Stimulated activated CD8-positive, alpha-beta memory T cell treated with anti-CD3 and anti-CD28 coated beads, Interleukin-7, amount 100 ng/mL, for 4 hours (primary cell): ENCODE measurements at regions not wholly inside any gene's neighbourhood (a gene's known extent, or its start where the extent isn't known, plus 50 kb on each side); places are given as distances from the start of the nearest gene placed in this dataset.

Experiments used
- DNase-seq, 2 donors: peaks; one replicate each; pipeline ENCODE4 v3.0.0-alpha.2; 2020; ENCODE audit warnings: low read depth in 2 of 2

DNA sequence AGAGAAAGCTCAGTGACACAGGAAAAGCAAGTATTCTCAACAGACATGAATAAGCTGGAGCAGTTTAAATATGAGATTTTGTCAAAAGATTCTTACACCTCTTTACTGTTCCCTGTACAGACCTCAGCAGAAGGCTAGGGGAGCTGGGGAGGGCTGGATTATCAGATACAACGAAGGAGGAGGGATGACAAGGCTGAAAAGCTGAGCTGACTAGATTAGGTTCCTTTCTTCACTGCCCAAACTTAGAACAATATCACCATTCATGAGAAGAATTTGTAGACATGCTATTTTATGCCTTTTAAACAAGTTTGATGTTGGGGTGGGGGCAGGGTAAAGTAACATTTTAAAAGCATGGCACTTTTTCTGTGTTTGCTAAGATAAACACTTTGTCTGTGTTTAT, 611.1 kb downstream of the AACS start:
- DNase-seq: no peak

- no peak for DNase-seq
Observed at GRCh38 chr12:125677829-125678228, 612.6 kb downstream of the AACS start.

- no peak for DNase-seq
Observed at GRCh38 chr12:125678589-125678993, 613.4 kb downstream of the AACS start.

DNA sequence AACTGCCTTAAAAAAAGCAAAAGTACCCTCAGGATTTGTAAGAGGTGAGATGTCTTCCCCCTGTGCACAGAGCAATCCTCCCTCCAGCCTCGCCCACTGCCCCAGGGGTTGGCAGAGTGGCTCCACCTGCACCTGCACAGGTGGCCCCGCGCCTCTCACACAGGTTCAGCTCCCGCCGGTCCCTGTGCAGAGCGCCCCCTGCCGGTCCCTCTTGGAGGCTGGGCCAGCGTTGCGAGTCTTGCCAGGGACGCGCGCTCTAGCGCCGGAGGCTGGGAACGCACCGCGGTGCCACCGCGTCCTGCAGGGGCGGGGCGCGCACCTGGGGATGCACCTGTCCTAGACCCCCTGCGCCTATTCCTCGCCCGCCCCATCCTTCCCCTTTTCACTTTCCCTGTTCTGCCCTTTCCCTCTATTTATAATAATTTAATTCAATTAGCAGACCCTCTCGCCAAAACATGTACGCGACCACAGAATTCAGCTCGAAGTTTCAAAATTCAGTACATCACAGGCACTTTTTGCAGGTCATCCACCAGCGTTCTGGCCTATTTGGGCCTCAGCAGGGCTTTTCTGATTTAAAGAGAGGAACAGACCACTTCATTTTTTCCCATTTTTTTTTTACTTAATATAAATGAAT, 618.6 kb downstream of the AACS start:
- no peak for DNase-seq

DNA sequence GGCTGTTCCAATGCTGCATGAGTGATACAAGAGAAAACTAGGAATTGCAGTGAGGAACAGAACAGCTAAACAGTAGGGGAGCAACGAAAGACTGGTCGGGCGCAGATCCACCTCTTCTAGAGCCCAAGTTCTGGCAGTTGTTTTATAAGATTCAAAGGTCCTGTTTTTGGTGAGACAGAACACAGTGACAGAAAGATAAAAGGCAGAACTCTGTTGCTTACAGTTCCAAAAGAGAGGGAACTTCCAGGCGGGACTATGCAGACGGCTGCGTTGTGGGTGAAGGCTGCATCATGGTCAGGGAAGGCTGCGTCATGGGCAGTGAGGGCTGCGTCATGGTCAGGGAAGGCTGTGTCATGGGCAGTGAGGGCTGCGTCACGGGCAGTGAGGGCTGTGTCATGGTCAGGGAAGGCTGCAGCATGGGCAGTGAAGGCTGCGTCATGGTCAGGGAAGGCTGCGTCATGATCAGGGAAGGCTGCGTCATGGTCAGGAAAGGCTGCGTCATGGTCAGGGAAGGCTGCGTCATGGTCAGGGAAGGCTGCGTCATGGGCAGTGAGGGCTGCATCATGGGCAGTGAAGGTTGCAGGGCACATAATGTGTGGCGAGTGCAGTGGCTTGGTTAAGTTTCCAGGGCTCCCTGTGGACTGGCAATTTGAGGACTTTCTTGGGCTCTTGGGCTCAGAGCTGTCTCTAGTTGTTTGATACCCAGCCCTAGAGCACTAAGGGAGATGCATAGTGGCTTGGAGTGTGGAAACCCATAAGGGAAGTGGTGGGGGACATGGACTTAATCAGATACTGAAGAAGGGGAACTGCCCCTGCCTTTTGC, 619.9 kb downstream of the AACS start:
- DNase-seq: no peak

GRCh38 chr12:125685915-125686314, 620.7 kb downstream of the AACS start:
- DNase-seq: no peak

DNA sequence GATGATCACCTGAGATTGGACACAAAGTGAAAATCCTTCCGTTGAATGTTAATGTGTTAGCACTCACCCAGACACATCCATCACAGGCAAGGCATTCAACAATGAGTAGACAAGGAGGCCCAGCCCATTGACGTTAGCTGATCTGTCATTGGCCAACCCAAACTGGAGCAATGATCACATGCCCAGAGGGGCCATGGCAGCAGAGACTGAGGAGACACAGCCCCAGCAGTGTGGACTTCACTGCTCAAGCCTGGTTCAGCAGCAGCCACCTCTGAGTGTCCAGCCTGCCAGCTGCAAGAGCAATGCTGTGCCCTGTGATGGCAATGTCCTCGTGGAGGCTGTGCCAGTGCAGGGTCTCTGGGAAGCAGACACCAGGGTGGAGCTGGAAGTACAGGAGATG, 622.2 kb downstream of the AACS start:
- DNase-seq: no peak

DNA sequence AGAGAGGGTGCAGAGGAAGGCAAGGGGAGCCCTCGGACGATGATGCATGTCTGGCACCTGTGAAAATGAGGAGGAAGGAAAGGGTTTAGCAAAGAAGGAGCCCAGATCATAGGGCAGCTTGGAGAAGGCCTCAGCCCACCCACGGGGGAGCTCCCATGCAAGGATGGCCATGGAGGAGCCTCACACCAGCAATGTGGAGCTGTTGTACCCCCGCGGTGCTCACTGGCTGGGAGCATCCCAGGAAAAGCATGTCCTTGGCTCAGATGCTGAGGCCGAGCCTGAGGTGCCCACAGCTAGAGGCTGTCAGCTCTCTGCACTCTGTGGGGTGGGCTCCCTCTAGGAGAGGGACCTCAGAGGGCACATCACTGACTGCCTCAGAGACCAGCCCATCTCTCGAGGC, 622.6 kb downstream of the AACS start:
- no peak for DNase-seq

DNA sequence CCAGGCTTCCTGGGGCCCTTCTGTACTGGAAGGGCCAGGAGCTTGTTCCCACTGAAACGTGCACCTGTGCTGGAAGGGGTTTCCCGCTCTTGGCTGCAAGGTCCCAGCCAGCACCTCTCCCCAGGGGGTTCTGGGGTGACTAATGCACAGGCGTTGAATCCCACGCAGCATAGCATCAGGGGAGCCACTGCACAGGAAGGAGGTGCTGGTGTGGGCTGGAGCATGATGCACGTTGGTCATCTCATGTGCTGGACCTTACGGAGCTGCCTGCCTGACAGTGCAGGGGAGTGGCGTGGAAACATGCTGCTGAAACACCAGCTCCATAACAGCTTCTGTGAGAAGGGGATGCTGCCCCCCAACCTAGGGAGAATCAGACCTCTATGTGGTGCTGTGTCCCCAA, 623.0 kb downstream of the AACS start:
- no peak for DNase-seq

- no peak for DNase-seq
Observed at GRCh38 chr12:125688881-125689280, 623.6 kb downstream of the AACS start.

DNA sequence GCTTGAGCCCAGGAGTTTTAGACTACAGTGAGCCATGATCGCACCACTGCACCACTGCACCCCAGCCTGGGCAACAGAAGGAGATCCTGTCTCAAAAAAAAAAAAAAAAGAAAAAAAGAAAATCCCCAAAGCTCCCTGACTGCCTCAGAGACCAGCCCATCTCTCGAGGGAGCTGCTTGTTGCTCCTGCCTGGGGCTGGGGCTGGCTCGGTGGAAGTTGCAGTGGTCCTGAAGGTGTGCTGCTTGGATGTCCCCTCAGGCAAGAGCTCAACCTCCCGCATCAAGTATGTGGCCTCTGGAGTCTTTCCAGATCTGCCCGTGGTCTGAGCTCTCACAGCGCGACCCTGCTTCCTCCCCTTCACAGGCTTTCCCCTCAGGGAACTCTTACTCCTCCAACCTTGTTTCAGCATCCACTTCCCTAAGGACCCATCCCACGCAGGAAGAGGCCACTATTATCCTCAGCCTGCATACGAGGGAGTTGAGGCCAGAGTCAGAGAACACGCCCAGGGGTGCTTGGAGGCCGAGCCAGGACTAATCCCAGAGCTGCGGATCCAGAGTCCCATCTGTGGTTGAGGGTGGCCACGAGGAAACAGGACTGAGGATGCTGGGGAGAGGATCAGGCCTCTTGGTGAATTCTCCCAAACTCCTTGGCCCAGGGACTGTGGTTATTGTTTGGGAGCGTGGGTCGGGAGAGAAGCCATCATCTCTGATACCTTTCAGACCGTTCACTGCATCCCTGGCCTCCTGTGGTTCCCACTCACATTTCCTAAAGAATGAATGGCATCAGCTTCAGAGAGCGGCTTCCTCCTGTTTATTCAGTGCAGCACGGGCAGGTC, 624.6 kb downstream of the AACS start:
- DNase-seq: no peak

DNA sequence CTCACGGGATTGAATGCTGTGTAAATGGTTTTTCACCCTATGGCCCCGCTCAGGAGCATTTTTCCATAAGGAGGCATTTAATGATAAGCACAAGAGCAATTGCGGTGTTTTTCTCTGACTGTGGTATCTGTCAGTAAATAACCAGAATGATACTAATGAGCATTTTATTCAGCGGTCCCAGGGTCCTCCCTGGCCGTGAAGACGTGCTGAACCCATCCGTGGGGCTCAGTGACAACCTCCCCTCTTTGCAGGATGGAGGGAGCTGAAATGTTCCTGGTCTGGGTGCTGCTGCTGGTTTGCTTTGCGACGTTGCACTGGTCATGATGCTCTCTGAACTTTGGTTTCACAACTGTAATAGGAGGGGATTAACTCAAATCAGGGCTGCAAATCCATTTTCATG, 625.6 kb downstream of the AACS start:
- DNase-seq: no peak

GRCh38 chr12:125696054-125696453, 630.8 kb downstream of the AACS start:
- DNase-seq: no peak

DNA sequence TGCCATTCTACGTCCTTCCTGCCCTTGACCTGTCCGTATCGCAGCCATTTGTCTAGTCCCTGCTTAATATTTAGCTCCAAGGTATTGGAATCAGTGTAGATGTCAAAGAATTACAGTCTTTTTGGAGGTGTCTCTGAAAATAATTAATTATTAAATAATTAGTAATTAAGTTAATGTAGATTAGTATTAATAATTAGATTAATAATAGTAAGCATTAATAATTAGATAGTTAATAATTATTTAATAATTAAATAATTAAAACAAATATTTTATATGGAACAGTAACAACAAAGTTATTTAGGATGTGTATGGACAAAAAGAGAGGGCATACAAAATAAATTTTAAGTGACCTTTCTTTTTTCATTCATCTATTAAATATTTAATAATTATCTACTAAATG, 639.6 kb downstream of the AACS start:
- DNase-seq: no peak

DNA sequence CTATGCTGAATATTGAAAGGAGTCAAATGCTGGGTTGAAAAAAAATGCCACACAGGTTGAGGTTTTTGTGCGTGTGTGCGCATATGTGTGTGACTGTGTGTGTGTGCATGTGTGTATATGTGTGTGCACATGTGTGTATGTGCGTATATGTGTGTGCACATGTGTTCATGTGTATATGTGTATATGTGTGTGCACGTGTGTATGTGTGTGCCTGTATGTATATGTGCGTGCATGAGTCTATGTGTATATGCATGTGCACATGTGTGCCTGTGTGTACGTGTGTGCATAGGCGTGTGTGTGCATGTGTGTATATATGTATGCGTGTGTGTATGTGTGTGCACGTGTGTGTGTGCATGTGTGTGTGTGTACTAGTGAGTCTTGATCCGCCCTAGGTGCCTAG, 655.7 kb downstream of the AACS start:
- DNase-seq: no peak

DNA sequence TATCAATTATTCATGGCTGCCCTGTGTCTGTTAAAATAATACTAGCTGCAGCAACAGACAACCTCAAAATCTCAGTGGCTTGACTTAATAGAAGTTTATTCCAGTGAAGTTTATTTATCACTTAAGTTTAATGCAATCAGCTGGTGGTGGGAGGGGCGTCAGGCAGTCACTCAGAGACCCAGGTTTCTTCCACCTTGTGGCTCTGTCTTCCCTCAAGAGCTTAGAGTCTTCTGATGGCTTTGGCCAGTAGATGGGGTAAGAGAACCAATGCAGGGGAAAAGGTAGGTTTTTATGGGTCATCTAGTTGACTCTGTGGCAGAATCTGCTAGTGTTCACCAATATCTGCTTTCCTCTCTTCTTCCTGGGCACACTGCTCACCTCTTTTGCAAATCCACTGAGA, 668.9 kb downstream of the AACS start:
- DNase-seq: no peak

DNA sequence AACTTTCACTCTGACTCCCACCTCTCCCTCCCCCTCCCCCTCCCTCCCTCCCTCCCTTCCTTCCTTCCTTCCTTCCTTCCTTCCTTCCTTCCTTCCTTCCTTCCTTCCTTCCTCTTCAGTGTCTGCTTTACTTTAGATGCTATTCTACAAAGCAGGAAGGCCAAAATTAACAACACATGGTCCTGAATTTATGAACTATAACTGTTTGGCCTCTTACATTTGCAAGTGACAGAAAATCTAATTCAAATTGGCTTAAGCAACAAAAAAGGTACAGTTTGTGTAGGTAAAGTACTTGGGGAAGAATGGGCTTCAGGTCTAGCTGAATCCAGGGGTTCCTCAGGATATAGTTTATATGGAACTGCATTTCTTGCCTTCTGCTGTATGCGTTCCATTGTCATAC, 673.0 kb downstream of the AACS start:
- DNase-seq: no peak

GRCh38 chr12:125742413-125742812, 677.2 kb downstream of the AACS start:
- no peak for DNase-seq

DNA sequence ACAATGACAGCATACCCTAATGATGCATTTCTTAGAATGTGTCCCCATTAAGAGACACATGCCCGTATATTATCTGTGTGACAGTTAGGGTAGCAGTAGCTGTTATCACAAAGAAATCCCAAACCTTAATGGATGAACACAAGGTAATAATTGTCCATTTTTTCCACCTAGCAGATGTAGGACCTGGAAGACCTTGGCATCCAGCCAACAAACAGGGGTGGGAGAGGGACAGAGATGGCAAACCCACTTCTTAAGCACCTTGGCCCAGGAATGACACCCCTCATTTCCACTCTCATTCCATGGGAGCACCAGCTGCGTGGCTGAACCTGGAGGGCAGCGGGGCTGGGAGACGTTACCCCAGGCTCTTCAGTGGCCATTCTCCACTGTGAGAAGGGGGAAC, 679.0 kb downstream of the AACS start:
- DNase-seq: no peak

GRCh38 chr12:125755512-125755911, 690.3 kb downstream of the AACS start:
- DNase-seq: no peak

- no peak for DNase-seq
Observed at GRCh38 chr12:125766091-125766490, 700.9 kb downstream of the AACS start.

DNA sequence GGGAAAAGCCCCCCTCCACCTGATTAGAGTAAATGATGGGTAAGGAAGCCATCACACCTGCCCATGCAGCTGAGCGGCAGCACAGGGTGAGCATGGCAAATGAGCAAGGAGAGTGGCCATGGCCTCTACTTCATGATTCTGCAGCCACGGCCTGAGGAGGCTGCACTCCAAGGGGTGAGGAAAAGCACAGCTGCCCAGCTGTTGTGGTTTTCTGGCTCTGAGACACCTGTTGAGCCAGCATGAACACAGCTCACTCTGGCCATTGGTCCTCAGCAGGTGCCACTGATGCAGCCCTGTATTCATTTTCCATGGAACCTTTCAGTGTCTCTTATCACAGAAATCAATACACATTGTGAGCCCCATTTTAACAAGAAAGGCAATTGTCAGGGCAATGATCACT, 707.2 kb downstream of the AACS start:
- no peak for DNase-seq
